H1 (cell line): ENCODE measurements at regions not wholly inside any gene's neighbourhood (a gene's known extent, or its start where the extent isn't known, plus 50 kb on each side); places are given as distances from the start of the nearest gene placed in this dataset.
A peak's percentile ranks its signal among the peaks of the same experiment; 100 is the strongest.

ENCODE experiments used
- EGR1 ChIP-seq: IDR thresholded peaks from 2 replicates; pipeline ENCODE4 v1.6.1; 2011; ENCODE audit warnings: low read depth, low read length, borderline replicate concordance
- TEAD4 ChIP-seq: IDR thresholded peaks from 2 replicates; pipeline ENCODE4 v1.6.1; 2012; ENCODE audit warnings: low read depth, low read length, inconsistent platforms, mixed read lengths

GRCh38 chr3:132783152-132783551, 60.9 kb upstream of the NPHP3 start (continued):
- no peak for TF ChIP-seq EGR1
- TF ChIP-seq TEAD4: peak; percentile 94
